ENCODE measurements at regions not wholly inside any gene's neighbourhood (a gene's known extent, or its start where the extent isn't known, plus 50 kb on each side); places are given as distances from the start of the nearest gene placed in this dataset.

- DNase-seq = no peak
- no peak overlapping the region for H3K4me3 Mint-ChIP-seq
- peaks cover 7% of the 10 kb centered on the region for H3K27me3 Mint-ChIP-seq
- ChIA-PET POLR2A (no interaction called here), CTCF (no interaction called here)
- H3K4me1 Mint-ChIP-seq = no peaks in the 10 kb centered on the region
- H3K36me3 Mint-ChIP-seq (ENCODE audit: low read depth) = no peaks in the 10 kb centered on the region
- no peaks in the 10 kb centered on the region for H3K9me3 Mint-ChIP-seq
- no peak overlapping the region for H3K27ac Mint-ChIP-seq
These were observed 479.2 kb downstream of the CDH26 start for GRCh38 chr20:60437418-60437817.

GRCh38 chr20:60446267-60447111, 488.3 kb downstream of the CDH26 start:
- H3K27ac Mint-ChIP-seq = no peak overlapping the region

GRCh38 chr20:60447703-60448102, 489.5 kb downstream of the CDH26 start:
- POLR2A ChIA-PET = no interaction called here

More at GRCh38 chr20:60446267-60447111, 488.3 kb downstream of the CDH26 start:
- peak; percentile 13 for DNase-seq
- Mint-ChIP-seq H3K4me1 (peaks cover 9% of the 10 kb centered on the region), H3K9me3 (no peaks in the 10 kb centered on the region), H3K36me3 (ENCODE audit: low read depth) (no peaks in the 10 kb centered on the region), H3K27me3 (peaks cover 11% of the 10 kb centered on the region), H3K4me3 (no peak overlapping the region)
- POLR2A ChIA-PET = no interaction called here
- CTCF ChIA-PET = no interaction called here

GRCh38 chr20:60453388-60454246, 495.4 kb downstream of the CDH26 start:
- no peak for DNase-seq
- ChIA-PET POLR2A (no interaction called here), CTCF (no interaction called here)
- Mint-ChIP-seq H3K4me3 (no peak overlapping the region), H3K9me3 (no peaks in the 10 kb centered on the region), H3K36me3 (ENCODE audit: low read depth) (no peaks in the 10 kb centered on the region), H3K27me3 (no peaks in the 10 kb centered on the region), H3K4me1 (no peaks in the 10 kb centered on the region), H3K27ac (no peak overlapping the region)

More at GRCh38 chr20:60447703-60448102, 489.5 kb downstream of the CDH26 start:
- no peak overlapping the region for H3K27ac Mint-ChIP-seq
- H3K36me3 Mint-ChIP-seq (ENCODE audit: low read depth) = no peaks in the 10 kb centered on the region
- peaks cover 9% of the 10 kb centered on the region for H3K4me1 Mint-ChIP-seq
- no peaks in the 10 kb centered on the region for H3K9me3 Mint-ChIP-seq
- no peak overlapping the region for H3K4me3 Mint-ChIP-seq
- CTCF ChIA-PET = no interaction called here
- no peak for DNase-seq
- H3K27me3 Mint-ChIP-seq = peaks cover 9% of the 10 kb centered on the region

DNA sequence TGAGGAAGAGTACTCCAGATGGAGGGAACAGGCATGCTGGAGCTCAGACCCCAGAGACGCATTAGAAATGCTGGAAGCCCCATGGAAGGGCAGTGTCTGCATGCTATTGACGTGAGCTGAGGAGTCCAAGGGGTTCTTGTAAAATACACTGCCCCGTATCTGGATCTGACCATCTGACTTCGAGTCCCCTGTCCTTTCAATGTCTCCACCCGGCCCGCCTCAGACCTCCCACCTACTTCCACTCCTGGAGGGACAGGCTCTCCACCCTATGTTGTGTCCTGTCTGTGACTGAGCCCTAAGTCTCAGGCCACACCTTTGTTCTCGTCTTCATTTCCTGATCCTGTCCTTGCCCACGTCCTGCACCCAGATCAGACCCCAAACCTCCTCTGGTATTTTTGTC, 496.3 kb downstream of the CDH26 start:
- no peaks in the 10 kb centered on the region for H3K27me3 Mint-ChIP-seq
- H3K9me3 Mint-ChIP-seq = no peaks in the 10 kb centered on the region
- H3K4me3 Mint-ChIP-seq = no peak overlapping the region
- DNase-seq = no peak
- H3K4me1 Mint-ChIP-seq = no peaks in the 10 kb centered on the region
- POLR2A ChIA-PET = no interaction called here
- H3K27ac Mint-ChIP-seq = no peak overlapping the region
- H3K36me3 Mint-ChIP-seq (ENCODE audit: low read depth) = no peaks in the 10 kb centered on the region
- CTCF ChIA-PET = no interaction called here

DNA sequence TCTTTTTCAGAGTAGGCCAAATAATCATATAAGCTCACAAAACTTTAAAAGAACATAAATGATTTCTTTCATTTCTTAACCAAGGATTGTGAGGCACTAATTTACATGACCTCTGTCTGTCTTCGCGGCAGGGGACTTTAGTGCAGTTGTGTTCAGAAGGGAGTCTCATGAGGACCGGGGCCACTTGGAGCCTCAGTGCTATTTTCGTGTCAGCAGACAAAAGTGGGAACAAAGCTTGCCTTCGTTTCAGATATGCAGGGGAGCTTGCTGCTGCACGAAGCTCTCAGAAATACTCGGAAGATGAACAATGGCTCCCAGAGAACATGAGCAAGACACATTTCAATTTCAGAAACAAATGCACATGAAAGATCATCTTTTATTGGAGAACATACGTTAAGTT, 497.0 kb downstream of the CDH26 start:
- no peak for DNase-seq
- Mint-ChIP-seq H3K9me3 (peaks cover 2% of the 10 kb centered on the region), H3K4me3 (no peak overlapping the region), H3K27ac (no peak overlapping the region), H3K27me3 (peaks cover 4% of the 10 kb centered on the region), H3K36me3 (ENCODE audit: low read depth) (no peaks in the 10 kb centered on the region), H3K4me1 (no peaks in the 10 kb centered on the region)
- ChIA-PET CTCF (no interaction called here), POLR2A (no interaction called here)

GRCh38 chr20:60459212-60459611, 501.0 kb downstream of the CDH26 start:
- Mint-ChIP-seq H3K4me3 (no peak overlapping the region), H3K9me3 (peaks cover 5% of the 10 kb centered on the region), H3K27ac (no peak overlapping the region), H3K4me1 (no peaks in the 10 kb centered on the region), H3K27me3 (peaks cover 9% of the 10 kb centered on the region), H3K36me3 (ENCODE audit: low read depth) (no peaks in the 10 kb centered on the region)
- DNase-seq = no peak
- ChIA-PET CTCF (no interaction called here), POLR2A (no interaction called here)

DNA sequence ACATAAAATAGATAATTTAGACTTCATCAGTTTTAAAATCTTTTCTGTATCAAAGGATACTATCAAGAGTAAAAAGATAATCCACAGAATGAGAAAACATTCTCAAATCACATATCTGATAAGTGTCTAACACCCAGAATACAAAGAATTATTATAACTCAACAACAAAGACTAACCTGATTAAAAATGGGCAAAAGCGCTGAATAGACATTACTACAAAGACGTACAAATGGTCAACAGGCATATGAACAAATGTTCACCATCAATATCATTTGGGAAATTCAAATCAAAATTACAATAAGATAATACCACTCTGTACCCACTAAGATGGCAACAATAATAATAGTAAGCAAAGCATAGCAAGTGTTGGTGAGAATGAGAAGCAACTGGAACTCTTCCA, 503.8 kb downstream of the CDH26 start:
- Mint-ChIP-seq H3K4me1 (no peaks in the 10 kb centered on the region), H3K27me3 (peaks cover 9% of the 10 kb centered on the region), H3K4me3 (no peak overlapping the region), H3K27ac (no peak overlapping the region), H3K36me3 (ENCODE audit: low read depth) (no peaks in the 10 kb centered on the region), H3K9me3 (peaks cover 5% of the 10 kb centered on the region)
- no peak for DNase-seq
- ChIA-PET POLR2A (no interaction called here), CTCF (interaction anchor here (0.6 kb wide), 1 partner anchor 13 kb away, joined by 4 read pairs; no protein-coding TSS in a partner anchor)

- H3K27ac Mint-ChIP-seq = no peak overlapping the region
- no peaks in the 10 kb centered on the region for H3K4me1 Mint-ChIP-seq
- no peaks in the 10 kb centered on the region for H3K36me3 Mint-ChIP-seq (ENCODE audit: low read depth)
- H3K9me3 Mint-ChIP-seq = peaks cover 5% of the 10 kb centered on the region
- peaks cover 9% of the 10 kb centered on the region for H3K27me3 Mint-ChIP-seq
- DNase-seq = no peak
- CTCF ChIA-PET = no interaction called here
- POLR2A ChIA-PET = no interaction called here
- H3K4me3 Mint-ChIP-seq = no peak overlapping the region
These were observed 505.6 kb downstream of the CDH26 start for GRCh38 chr20:60463798-60464197.

- ChIA-PET POLR2A (no interaction called here), CTCF (no interaction called here)
- no peak overlapping the region for H3K4me3 Mint-ChIP-seq
These were observed 507.2 kb downstream of the CDH26 start for GRCh38 chr20:60465439-60465838.

GRCh38 chr20:60465993-60466686, 507.9 kb downstream of the CDH26 start:
- H3K27me3 Mint-ChIP-seq = peaks cover 3% of the 10 kb centered on the region
- POLR2A ChIA-PET = no interaction called here
- no peak for DNase-seq
- H3K36me3 Mint-ChIP-seq (ENCODE audit: low read depth) = no peaks in the 10 kb centered on the region
- CTCF ChIA-PET = no interaction called here
- H3K4me1 Mint-ChIP-seq = no peaks in the 10 kb centered on the region
- no peak overlapping the region for H3K4me3 Mint-ChIP-seq
- H3K9me3 Mint-ChIP-seq = peaks cover under 1% of the 10 kb centered on the region
- no peak overlapping the region for H3K27ac Mint-ChIP-seq

More at GRCh38 chr20:60465439-60465838, 507.2 kb downstream of the CDH26 start:
- Mint-ChIP-seq H3K4me1 (no peaks in the 10 kb centered on the region), H3K9me3 (peaks cover 3% of the 10 kb centered on the region), H3K36me3 (ENCODE audit: low read depth) (no peaks in the 10 kb centered on the region), H3K27me3 (peaks cover 3% of the 10 kb centered on the region), H3K27ac (no peak overlapping the region)
- DNase-seq = no peak

GRCh38 chr20:60466687-60467022, 508.4 kb downstream of the CDH26 start:
- no peak for DNase-seq
- no peaks in the 10 kb centered on the region for H3K4me1 Mint-ChIP-seq
- H3K27me3 Mint-ChIP-seq = peaks cover 2% of the 10 kb centered on the region
- H3K9me3 Mint-ChIP-seq = no peaks in the 10 kb centered on the region
- ChIA-PET POLR2A (no interaction called here), CTCF (no interaction called here)
- H3K36me3 Mint-ChIP-seq (ENCODE audit: low read depth) = no peaks in the 10 kb centered on the region
- no peak overlapping the region for H3K4me3 Mint-ChIP-seq
- no peak overlapping the region for H3K27ac Mint-ChIP-seq

DNA sequence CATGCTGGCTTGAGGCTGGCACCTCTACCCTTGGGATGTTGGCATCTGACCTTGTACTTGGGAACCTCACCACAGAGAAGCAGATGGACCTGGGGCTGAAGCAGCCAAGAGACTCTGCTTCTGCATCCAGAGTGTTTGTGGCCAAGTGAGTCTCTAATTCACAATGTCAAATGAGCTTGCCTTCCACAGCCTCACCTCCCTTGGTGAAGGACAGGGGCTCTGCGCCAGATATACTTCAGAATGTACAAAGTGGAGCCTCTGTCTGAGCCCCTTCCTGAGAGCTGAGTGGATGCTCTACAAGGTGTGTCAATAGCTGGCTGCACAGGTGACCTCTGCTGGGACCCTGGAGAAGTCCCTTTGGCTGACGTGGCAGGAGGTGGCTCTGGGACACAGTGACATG, 508.9 kb downstream of the CDH26 start:
- ChIA-PET POLR2A (no interaction called here), CTCF (no interaction called here)
- Mint-ChIP-seq H3K4me1 (no peaks in the 10 kb centered on the region), H3K27me3 (peaks cover 2% of the 10 kb centered on the region), H3K4me3 (no peak overlapping the region), H3K27ac (no peak overlapping the region), H3K9me3 (no peaks in the 10 kb centered on the region), H3K36me3 (ENCODE audit: low read depth) (no peaks in the 10 kb centered on the region)
- no peak for DNase-seq

Measured in activated CD4-positive, alpha-beta T cell treated with anti-CD3 and anti-CD28 coated beads, Interleukin-2, amount 10 ng/mL, durations not matched to agents 7 days and 5 days (primary cell).